A549 (cell line): ENCODE measurements at regions not wholly inside any gene's neighbourhood (a gene's known extent, or its start where the extent isn't known, plus 50 kb on each side); places are given as distances from the start of the nearest gene placed in this dataset.
A peak's percentile ranks its signal among the peaks of the same experiment; 100 is the strongest.
"Not testable (repeated sequence)": the region's sequence is repeated elsewhere in the genome, so short reads cannot be mapped to it uniquely, and the experiment has no call there.

Source experiments
- ATAC-seq, 2 experiments: fragments of 200-7000 bp in 1 of 2; fragments of >200 bp in 1 of 2; cut with Nextera tagmentation in 1 of 2; cut with Tn5 transposase in 1 of 2; 3 replicates each; pipeline versions ENCODE4 v1.8.0 to v1.9.1; 2018 to 2020; ENCODE audit warnings: mild to moderate bottlenecking in 1 of 2, moderate library complexity in 1 of 2
- CTCF ChIA-PET: fragments of 300-600 bp; sonication (Branson Sonifier 250); formaldehyde crosslinking; extraction: SDS; loops from one replicate; lab custom pipeline; 2021; ENCODE audit warnings: antibody characterized with exemption, inconsistent platforms; lab: Yijun Ruan, JAX
- POLR2A ChIA-PET: fragments of 350-600 bp; formaldehyde crosslinking; extraction: SDS; loops from one replicate; lab custom pipeline; 2021; ENCODE audit warnings: antibody characterized with exemption, inconsistent platforms; lab: Yijun Ruan, JAX
- DNase-seq, 2 experiments: peaks; one replicate each; pipeline versions ENCODE4 v3.0.0 to v3.0.0-alpha.2; 2011 to 2016; ENCODE audit warnings: low read depth in 1 of 2, low spot score in 1 of 2
- FAIRE-seq: peaks from 2 replicates; lab custom pipeline; 2011; peaks lifted over from hg19 to GRCh38; lab: Jason Lieb, UNC
- H3K27ac ChIP-seq, 2 experiments: fragments of >200 bp; sonication (Bioruptor Twin); formaldehyde crosslinking; 3 replicates each; pipeline ENCODE4 v1.5.1; 2016 to 2017
- H3K4me1 ChIP-seq: fragments of >200 bp; sonication (Bioruptor Twin); formaldehyde crosslinking; 3 replicates; pipeline ENCODE4 v1.6.1; 2016
- H3K4me2 ChIP-seq: fragments of >200 bp; sonication (Bioruptor Twin); formaldehyde crosslinking; 3 replicates; pipeline ENCODE4 v1.6.1; 2016
- H3K4me3 ChIP-seq: fragments of >200 bp; sonication (Bioruptor Twin); formaldehyde crosslinking; 3 replicates; pipeline ENCODE4 v1.5.1; 2016
- H3K9me3 ChIP-seq: fragments of >200 bp; sonication (Bioruptor Twin); formaldehyde crosslinking; 3 replicates; pipeline ENCODE4 v1.6.1; 2016
- BHLHE40 ChIP-seq: IDR thresholded peaks from 2 replicates; pipeline ENCODE4 v1.6.1; 2012; ENCODE audit warnings: low read depth, low read length, inconsistent platforms
- CEBPB ChIP-seq, 2 experiments: fragments of >200 bp in 1 of 2; sonication (Bioruptor Twin) in 1 of 2; formaldehyde crosslinking in 1 of 2; IDR thresholded peaks; 2 replicates each; pipeline ENCODE4 v1.6.1; 2012 to 2016
- CHD2 ChIP-seq: fragments of 150-350 bp; IDR thresholded peaks from 2 replicates; pipeline ENCODE4 v1.6.1; 2014; ENCODE audit warnings: low read length; ENCODE audit not compliant: partially characterized antibody
- CHD4 ChIP-seq: fragments of 200-600 bp; sonication (generic); IDR thresholded peaks from 2 replicates; pipeline ENCODE4 v1.6.1; 2016; ENCODE audit warnings: antibody characterized with exemption, mild to moderate bottlenecking, borderline replicate concordance
- EHF ChIP-seq: fragments of 250-450 bp; sonication (Bioruptor Pico); IDR thresholded peaks from 2 replicates; pipeline ENCODE4 v1.5.0; 2020; ENCODE audit warnings: mild to moderate bottlenecking
- EP300 ChIP-seq, 2 experiments: fragments of >200 bp; sonication (Bioruptor Twin); formaldehyde crosslinking; IDR thresholded peaks; 2 replicates in 1 of 2; 3 replicates in 1 of 2; pipeline ENCODE4 v1.6.1; 2016 to 2017
- FOSL2 ChIP-seq, 2 experiments: fragments of 450-650 bp in 1 of 2; fragments of >200 bp in 1 of 2; sonication (Bioruptor Twin) in 1 of 2; formaldehyde crosslinking; IDR thresholded peaks; 2 replicates each; pipeline versions ENCODE4 v1.5.0 to v1.6.1; 2016 to 2020; ENCODE audit warnings: mild to moderate bottlenecking in 1 of 2, moderate library complexity in 1 of 2
- FOXS1 ChIP-seq: fragments of 250-450 bp; sonication (Bioruptor Pico); IDR thresholded peaks from 2 replicates; pipeline ENCODE4 v1.5.0; 2020; ENCODE audit warnings: mild to moderate bottlenecking, moderate library complexity
- HDAC2 ChIP-seq: fragments of 200-600 bp; sonication (generic); IDR thresholded peaks from 2 replicates; pipeline ENCODE4 v1.6.1; 2016
- HMGXB4 ChIP-seq: fragments of 250-450 bp; sonication (Bioruptor Pico); IDR thresholded peaks from 2 replicates; pipeline ENCODE4 v1.5.0; 2021; ENCODE audit warnings: mild to moderate bottlenecking, moderate library complexity, borderline replicate concordance
- HOXB5 ChIP-seq: fragments of 250-450 bp; sonication (Bioruptor Pico); IDR thresholded peaks from 2 replicates; pipeline ENCODE4 v1.5.0; 2020; ENCODE audit warnings: mild to moderate bottlenecking, moderate library complexity
- KDM5A ChIP-seq: fragments of 200-600 bp; sonication (generic); IDR thresholded peaks from 2 replicates; pipeline ENCODE4 v1.6.1; 2016; ENCODE audit warnings: antibody characterized with exemption, mild to moderate bottlenecking
- MAZ ChIP-seq: fragments of 150-350 bp; IDR thresholded peaks from 2 replicates; pipeline ENCODE4 v1.6.1; 2014; ENCODE audit warnings: antibody characterized with exemption, low read depth, low read length, borderline replicate concordance
- MYC ChIP-seq: IDR thresholded peaks from 2 replicates; pipeline ENCODE4 v1.6.1; 2012; ENCODE audit warnings: mild to moderate bottlenecking, inconsistent platforms, low read length, improper control_type of control experiment, borderline replicate concordance
- POLR2AphosphoS2 ChIP-seq: conservative IDR thresholded peaks from 2 replicates; pipeline ENCODE4 v1.6.1; 2012; ENCODE audit warnings: low read length, improper control_type of control experiment, inconsistent platforms
- RAD21 ChIP-seq, 2 experiments: fragments of >200 bp in 1 of 2; sonication (Bioruptor Twin) in 1 of 2; formaldehyde crosslinking in 1 of 2; IDR thresholded peaks in 1 of 2; conservative IDR thresholded peaks in 1 of 2; 2 replicates in 1 of 2; 3 replicates in 1 of 2; pipeline ENCODE4 v1.6.1; 2012 to 2018; ENCODE audit warnings: inconsistent platforms in 1 of 2
- RARB ChIP-seq: fragments of 250-450 bp; sonication (Bioruptor Pico); IDR thresholded peaks from 2 replicates; pipeline ENCODE4 v1.8.0; 2021; ENCODE audit warnings: mild to moderate bottlenecking, moderate library complexity
- RFX5 ChIP-seq: fragments of 450-650 bp; IDR thresholded peaks from 2 replicates; pipeline ENCODE4 v1.7.1; 2014; ENCODE audit warnings: antibody characterized with exemption, mild to moderate bottlenecking, moderate library complexity
- RNF2 ChIP-seq: fragments of 200-600 bp; sonication (generic); IDR thresholded peaks from 2 replicates; pipeline ENCODE4 v1.6.1; 2016; ENCODE audit warnings: low read depth, mild to moderate bottlenecking, antibody characterized with exemption, moderate library complexity, borderline replicate concordance
- TP53 ChIP-seq: fragments of 250-450 bp; sonication (Bioruptor Pico); IDR thresholded peaks from 2 replicates; pipeline ENCODE4 v1.5.0; 2021; ENCODE audit warnings: mild to moderate bottlenecking, moderate library complexity
- ZFP36 ChIP-seq: fragments of 450-650 bp; IDR thresholded peaks from 2 replicates; pipeline ENCODE4 v1.6.1; 2014; ENCODE audit warnings: borderline replicate concordance; ENCODE audit not compliant: partially characterized antibody
- ZNF302 ChIP-seq: fragments of 250-450 bp; sonication (Bioruptor Pico); IDR thresholded peaks from 2 replicates; pipeline ENCODE4 v1.9.0; 2021; ENCODE audit warnings: inconsistent platforms, mild to moderate bottlenecking, moderate library complexity
- ZSCAN20 ChIP-seq: fragments of 250-450 bp; sonication (Bioruptor Pico); IDR thresholded peaks from 2 replicates; pipeline ENCODE4 v1.8.0; 2022; ENCODE audit warnings: mild to moderate bottlenecking, moderate library complexity
- WGBS: methylation state at CpG from one replicate; pipeline ENCODE4 v1.1.6; 2017; ENCODE audit errors: missing lambda C conversion rate; 5-methylcytosine and 5-hydroxymethylcytosine counted together
- TF ChIP-seq, protein P1 (sequence below): fragments of >200 bp; sonication (Bioruptor Twin); formaldehyde crosslinking; IDR thresholded peaks from 3 replicates; pipeline ENCODE4 v1.6.1; 2016
- TF ChIP-seq, protein P2 (sequence below): IDR thresholded peaks from 2 replicates; pipeline ENCODE4 v1.6.1; 2012

GRCh38 chr7:142436601-142437000 lies 178.7 kb upstream of the PRSS58 start:
- FAIRE-seq (no peak), DNase-seq (peak in 1 of 2 experiments; percentile 15), ATAC-seq (no peak)
- Histone ChIP-seq H3K4me1 (peaks cover 10% of the 10 kb centered on the region; the same call in 2 of the 3 replicates), H3K4me2 (no peak overlapping the region), H3K27ac (no peak overlapping the region), H3K9me3 (no peaks in the 10 kb centered on the region), H3K4me3 (no peak overlapping the region)
- ChIA-PET POLR2A (no interaction called here), CTCF (no interaction called here)
- 11% methylated on average over 2 of the region's 2 CpGs for WGBS
- no peak for TF ChIP-seq CHD2
- no peak for TF ChIP-seq EP300 (IDR thresholded peaks at IDR 0.05)
- TF ChIP-seq EHF (CRISPR knock-in tag), result no peak
- no peak for TF ChIP-seq RARB (CRISPR knock-in tag)
- TF ChIP-seq MAZ, result no peak
- no peak for TF ChIP-seq ZFP36
- TF ChIP-seq FOSL2 (IDR thresholded peaks at IDR 0.05), result no peak
- no peak for TF ChIP-seq FOSL2 (CRISPR knock-in tag; IDR thresholded peaks at IDR 0.05)
- no peak for TF ChIP-seq ZSCAN20 (CRISPR knock-in tag)
- no peak for TF ChIP-seq CHD4
- no peak for TF ChIP-seq HMGXB4 (CRISPR knock-in tag)
- TF ChIP-seq KDM5A, result no peak
- no peak for TF ChIP-seq ZNF302 (CRISPR knock-in tag)
- TF ChIP-seq, protein P1, sequence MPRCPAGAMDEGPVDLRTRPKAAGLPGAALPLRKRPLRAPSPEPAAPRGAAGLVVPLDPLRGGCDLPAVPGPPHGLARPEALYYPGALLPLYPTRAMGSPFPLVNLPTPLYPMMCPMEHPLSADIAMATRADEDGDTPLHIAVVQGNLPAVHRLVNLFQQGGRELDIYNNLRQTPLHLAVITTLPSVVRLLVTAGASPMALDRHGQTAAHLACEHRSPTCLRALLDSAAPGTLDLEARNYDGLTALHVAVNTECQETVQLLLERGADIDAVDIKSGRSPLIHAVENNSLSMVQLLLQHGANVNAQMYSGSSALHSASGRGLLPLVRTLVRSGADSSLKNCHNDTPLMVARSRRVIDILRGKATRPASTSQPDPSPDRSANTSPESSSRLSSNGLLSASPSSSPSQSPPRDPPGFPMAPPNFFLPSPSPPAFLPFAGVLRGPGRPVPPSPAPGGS, result no peak
- TF ChIP-seq, protein P2, sequence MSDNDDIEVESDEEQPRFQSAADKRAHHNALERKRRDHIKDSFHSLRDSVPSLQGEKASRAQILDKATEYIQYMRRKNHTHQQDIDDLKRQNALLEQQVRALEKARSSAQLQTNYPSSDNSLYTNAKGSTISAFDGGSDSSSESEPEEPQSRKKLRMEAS, result no peak
- TF ChIP-seq RFX5, result no peak

DNA sequence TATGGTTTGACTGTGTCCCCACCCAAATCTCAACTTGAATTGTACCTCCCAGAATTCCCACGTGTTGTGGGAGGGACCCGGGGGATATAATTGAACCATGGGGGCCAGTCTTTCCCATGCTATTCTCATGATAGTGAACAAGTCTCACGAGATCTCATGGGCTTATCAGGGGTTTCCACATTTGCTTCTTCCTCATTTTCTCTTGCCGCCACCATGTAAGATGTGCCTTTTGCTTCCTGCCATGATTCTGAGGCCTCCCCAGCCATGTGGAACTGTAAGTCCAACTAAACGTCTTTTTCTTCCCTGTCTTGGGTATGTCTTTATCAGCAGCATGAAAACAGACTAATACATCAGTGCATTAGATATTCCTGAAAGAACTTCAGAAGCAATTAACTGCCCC lies 177.7 kb upstream of the PRSS58 start:
- H3K4me1 ChIP-seq, DNase-seq, H3K4me2 ChIP-seq, H3K9me3 ChIP-seq, H3K27ac ChIP-seq, FAIRE-seq, ATAC-seq, POLR2A ChIA-PET, H3K4me3 ChIP-seq: not testable (repeated sequence)
- WGBS, result 30% methylated on average over 5 of the region's 5 CpGs
- CTCF ChIA-PET, result interaction anchor here (1.0 to 1.2 kb wide), 2 partner anchors 13 to 38 kb away, joined by 3 read pairs; no protein-coding TSS in a partner anchor

DNA sequence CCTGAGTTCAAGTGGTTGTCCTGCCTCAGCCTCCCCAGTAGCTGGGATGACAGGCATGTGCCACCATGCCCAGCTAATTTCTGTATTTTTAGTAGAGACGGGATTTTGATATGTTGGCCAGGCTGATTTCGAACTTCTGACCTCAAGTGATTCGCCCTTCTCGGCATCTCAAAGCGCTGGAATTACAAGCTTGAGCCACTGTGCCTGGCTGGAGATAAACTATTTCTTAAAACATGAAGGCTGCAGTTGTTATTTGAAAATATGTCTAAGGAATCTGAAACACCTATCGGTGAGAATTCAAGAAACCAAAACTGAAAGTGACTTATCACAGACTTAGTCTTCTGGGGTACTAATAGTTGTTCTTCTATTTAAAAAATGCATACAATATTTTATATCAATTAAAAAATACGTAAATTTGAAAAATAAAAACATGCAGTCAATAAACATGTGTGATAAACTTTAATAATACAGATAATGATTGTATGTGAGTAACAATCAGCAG lies 176.9 kb upstream of the PRSS58 start:
- ChIA-PET CTCF (interaction anchor here (1.0 to 1.2 kb wide), 2 partner anchors 12 to 37 kb away, joined by 3 read pairs; no protein-coding TSS in a partner anchor), POLR2A (no interaction called here)
- ATAC-seq (no peak), DNase-seq (no peak), FAIRE-seq (no peak)
- Histone ChIP-seq H3K27ac (no peak overlapping the region), H3K4me2 (no peak overlapping the region), H3K4me3 (no peak overlapping the region), H3K9me3 (no peaks in the 10 kb centered on the region), H3K4me1 (no peaks in the 10 kb centered on the region)
- 62% methylated on average over 7 of the region's 7 CpGs for WGBS
- TF ChIP-seq HOXB5 (no peak), CHD2 (no peak), RNF2 (no peak), ZSCAN20 (CRISPR knock-in tag) (no peak), TP53 (no peak), HDAC2 (no peak), POLR2AphosphoS2 (no peak), BHLHE40 (no peak), FOSL2 (IDR thresholded peaks at IDR 0.05) (no peak), FOSL2 (CRISPR knock-in tag; IDR thresholded peaks at IDR 0.05) (no peak), CEBPB (IDR thresholded peaks at IDR 0.05) (no peak), FOXS1 (CRISPR knock-in tag) (no peak), RAD21 (conservative IDR thresholded peaks at IDR 0.05 in 1 of 2, IDR thresholded peaks at IDR 0.05 in 1 of 2) (no peak), MYC (no peak)

- CTCF ChIA-PET, FAIRE-seq: not testable (repeated sequence)
- 33% methylated on average over 5 of the region's 5 CpGs for WGBS
These were observed 176.3 kb upstream of the PRSS58 start for GRCh38 chr7:142434133-142434532.

More at GRCh38 chr7:142434133-142434532, 176.3 kb upstream of the PRSS58 start:
- H3K27ac ChIP-seq, H3K4me1 ChIP-seq, H3K9me3 ChIP-seq, DNase-seq, H3K4me3 ChIP-seq, POLR2A ChIA-PET, H3K4me2 ChIP-seq: not testable (repeated sequence)
- ATAC-seq, result peak in 1 of 2 experiments; percentile 43; a peak in 1 of 6 replicates
